GM21515 (cell line): ENCODE measurements at regions not wholly inside any gene's neighbourhood (a gene's known extent, or its start where the extent isn't known, plus 50 kb on each side); places are given as distances from the start of the nearest gene placed in this dataset.
"Not testable (repeated sequence)": the region's sequence is repeated elsewhere in the genome, so short reads cannot be mapped to it uniquely, and the experiment has no call there.

Experiments used
- ATAC-seq: cut with Tn5 transposase; IDR thresholded peaks from one replicate; pipeline ENCODE4 v1.9.1; 2021; ENCODE audit not compliant: unreplicated experiment

DNA sequence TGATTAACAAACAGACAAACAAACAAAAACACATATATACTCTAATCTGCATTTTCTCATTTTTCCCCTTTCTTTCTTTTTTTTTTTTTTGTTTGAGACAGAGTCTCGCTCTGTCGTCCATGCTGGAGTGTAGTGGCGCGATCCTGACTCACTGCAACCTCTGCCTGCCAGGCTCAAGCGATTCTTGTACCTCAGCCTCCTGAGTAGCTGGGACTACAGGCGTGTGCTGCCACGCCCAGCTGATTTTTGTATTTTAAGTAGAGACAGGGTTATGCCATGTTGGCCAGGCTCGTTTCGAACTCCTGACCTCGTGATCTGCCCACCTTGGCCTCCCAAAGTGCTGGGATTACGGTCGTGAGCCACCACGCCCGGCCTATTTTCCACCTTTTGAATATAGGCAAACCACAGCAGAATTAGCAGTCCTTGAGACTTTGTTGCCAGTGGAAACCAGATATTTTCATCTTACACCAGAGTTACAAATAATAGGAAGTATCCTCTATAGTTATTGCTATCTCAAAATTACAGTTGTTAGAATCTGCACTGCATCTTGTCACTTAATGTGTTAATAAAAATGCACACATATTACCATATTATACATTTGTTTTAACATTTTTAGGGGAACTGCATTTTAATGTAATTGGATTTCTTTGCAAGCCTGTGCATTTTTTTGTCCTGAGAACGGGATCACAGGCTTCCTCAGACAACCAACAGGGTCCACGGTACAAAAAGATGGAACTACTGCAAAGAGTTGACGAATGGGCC lies 208.2 kb upstream of the ZNF217 start:
- no peak for ATAC-seq

DNA sequence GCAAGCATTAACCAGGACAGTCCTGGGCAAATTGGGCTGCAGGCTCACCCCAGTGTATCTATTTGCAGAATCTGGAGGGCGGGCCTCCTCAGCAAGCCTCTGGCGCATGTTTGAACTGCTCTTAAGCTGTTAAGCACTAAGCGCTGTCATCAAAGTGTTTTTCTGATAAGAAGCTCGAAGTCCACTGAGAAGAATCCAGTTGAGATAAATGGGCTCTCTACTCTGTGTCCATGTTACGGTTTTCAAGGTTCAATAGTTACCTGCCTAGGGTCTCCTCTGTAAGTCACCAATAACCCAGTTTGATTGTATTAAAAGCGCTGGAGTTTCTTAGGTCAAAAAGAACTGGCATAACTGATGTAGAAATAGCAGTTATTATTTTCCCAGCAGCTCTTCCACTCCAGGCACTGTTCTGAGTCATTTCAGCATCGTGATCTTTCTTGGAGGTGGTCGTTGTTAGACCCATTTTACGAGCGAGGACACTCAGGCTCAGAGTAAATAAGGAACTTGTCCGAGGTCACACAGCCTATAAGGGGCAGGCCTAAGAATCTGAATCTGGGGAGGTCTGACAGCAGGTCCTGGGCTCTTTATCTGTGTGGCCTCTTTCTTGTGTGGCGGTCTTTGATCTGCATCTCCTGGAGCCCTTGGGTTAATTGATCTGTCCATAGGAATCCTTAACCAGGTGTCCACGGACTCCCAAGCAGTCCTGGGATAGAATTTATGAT lies 207.4 kb upstream of the ZNF217 start:
- no peak for ATAC-seq

DNA sequence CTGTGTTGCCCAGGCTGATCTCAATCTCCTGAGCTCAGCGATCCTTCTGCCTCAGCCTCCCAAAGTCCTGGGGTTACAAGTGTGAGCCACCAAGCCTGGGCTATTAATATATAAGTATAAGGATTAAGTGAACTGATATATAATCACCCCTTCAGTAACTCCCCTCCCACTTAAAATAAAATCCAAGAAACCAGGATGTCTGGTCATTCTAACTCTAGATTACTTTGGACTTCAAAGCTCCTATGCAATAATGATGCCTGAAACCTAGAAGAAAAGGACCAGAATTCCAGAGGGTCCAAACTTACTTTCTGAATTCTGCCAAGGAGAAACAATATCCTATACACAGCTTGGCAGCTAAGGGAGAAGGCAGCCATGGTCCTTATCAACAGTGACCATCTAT lies 206.8 kb upstream of the ZNF217 start:
- no peak for ATAC-seq

DNA sequence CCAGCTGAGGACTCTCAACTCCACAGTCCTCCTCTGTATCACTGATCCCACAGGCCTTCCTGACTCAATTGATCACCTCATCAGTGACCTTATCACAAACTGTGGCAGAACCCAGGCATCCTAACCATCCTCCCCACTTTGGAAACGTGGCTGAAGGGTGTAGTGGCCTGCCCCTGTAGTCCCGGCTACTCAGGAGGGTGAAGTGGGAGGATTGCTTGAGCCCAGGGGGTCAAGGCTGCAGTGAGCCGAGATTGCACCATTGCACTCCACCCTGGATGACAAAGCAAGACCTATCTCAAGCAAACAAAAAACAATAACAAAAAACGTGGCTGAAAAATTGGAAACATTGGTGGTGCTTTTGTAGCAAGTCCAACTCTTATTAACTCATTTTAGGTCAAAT lies 203.4 kb upstream of the ZNF217 start:
- no peak for ATAC-seq

DNA sequence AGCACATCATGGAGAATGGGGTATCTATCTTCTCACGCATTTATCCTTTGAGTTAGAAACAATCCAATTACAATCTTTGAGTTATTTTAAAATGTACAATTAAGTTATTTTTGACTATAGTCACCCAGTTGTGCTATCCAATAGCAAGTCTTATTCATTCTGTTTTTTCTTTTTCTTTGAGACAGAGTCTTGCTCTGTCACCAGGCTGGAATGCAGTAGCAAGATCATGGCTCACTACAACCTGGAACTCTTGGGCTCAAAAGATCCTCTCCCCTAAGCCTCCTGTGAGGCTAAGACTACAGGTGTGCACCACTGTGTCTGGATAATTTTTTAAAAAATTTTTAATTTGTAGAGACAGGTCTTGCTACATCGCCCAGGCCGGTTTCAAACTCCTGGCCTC lies 201.5 kb upstream of the ZNF217 start:
- ATAC-seq, result no peak

DNA sequence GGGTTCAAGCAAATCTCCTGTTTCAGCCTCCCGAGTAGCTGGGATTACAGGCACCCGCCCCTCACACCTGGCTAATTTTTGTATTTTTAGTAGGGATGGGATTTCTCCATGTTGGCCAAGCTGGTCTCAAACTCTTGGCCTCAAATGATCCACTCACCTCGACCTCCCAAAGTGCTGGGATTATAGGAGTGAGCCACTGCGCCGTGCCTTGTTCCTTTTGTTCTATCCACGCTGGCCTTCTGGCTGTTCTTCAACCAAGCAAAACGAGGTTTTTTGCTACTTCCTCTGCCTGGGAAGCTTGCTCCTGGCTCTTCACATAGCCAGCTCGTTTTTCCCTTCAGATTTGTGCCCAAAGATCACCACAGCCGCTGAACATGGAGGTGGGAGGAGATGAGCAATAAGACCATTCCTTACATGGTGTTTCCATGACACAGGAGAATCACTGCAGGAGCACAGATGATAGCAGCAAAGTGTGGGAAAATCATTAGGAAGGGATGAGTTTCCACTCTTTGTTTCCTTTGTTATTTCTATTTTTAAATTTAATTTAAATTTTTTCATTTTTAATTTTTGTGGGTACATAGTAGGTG lies 201.0 kb upstream of the ZNF217 start:
- ATAC-seq, result no peak

DNA sequence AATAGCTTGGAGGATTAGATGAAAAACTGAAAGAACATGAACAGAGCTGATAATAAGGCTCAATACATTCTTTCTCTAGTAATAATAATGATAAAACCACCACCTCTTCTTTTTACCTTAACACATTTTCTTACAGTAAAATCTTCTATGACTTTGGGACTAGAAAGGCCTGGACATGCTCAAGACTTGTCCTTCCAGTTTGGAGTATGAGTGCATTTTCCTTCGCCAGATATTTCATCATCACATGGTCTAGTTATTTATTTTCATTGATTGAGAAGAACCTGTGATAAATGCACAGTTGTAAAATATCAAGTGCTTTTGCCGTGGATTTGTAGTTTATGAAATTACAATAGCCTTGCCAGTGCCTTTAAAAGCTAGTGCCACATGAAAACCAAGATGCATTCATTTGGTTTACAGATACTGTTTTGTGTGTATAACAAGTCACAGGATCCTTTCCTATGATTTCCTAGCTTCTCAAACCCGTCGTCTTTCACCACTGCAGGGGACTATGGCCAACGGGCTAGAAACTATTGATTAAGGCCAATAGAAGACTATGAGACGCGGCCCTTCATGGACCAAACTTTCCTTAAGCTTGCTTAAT lies 200.2 kb upstream of the ZNF217 start:
- ATAC-seq, result no peak

DNA sequence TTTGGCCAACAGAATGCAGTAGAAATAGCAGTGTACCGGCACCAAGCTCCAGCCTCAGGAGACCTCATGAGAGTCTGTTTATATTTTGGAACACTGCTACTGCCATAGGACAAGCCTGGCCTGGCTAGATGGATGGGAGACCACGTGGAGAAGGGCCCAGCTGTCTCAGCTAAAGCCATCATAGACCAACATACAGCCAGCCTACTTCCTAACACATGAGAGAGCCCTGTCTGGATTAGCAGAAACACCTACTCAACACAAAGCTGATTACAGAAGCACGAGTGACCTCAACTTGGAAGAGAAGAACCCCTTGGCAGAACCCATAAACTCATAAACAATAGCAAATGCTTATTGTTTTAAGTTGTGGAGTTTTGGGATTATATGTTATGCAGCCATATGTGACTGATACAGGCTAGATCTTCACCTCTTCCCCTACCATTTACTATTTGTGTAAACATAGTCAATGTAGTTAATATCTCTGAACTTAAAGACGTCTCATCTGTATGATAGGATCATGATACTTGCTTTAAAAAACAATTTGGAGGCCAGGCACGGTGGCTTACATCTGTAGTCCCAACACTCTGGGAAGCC lies 199.4 kb upstream of the ZNF217 start:
- no peak for ATAC-seq

DNA sequence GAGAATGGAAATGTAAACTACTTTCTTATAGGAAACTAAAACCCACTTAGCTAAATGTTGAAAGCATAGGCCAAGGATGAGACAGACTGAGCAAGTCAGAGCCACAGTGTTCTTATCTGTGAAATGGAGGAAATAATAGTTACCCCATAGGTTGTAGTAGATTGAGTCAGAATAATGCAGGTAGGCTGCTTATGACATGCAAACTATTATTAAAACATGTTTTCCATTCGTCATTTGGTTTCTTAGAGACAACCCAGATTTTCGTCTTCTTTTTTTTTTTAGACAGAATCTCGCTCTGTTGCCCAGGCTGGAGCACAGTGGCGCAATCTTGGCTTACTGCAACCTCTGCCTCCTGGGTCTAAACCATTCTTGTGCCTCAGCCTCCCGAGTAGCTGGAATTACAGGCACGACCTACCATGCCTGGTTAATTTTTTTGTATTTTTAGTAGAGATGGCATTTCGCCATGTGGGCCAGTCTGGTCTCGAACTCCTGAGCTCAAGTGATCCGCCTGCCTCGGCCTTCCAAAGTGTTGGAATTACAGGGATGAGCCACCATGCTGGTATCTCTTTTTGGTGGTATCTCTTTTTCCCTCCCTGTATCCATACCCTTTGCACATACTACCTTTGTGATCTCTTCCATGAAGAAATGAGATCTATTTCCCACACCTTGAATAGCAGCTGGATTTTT lies 196.5 kb upstream of the ZNF217 start:
- no peak for ATAC-seq

DNA sequence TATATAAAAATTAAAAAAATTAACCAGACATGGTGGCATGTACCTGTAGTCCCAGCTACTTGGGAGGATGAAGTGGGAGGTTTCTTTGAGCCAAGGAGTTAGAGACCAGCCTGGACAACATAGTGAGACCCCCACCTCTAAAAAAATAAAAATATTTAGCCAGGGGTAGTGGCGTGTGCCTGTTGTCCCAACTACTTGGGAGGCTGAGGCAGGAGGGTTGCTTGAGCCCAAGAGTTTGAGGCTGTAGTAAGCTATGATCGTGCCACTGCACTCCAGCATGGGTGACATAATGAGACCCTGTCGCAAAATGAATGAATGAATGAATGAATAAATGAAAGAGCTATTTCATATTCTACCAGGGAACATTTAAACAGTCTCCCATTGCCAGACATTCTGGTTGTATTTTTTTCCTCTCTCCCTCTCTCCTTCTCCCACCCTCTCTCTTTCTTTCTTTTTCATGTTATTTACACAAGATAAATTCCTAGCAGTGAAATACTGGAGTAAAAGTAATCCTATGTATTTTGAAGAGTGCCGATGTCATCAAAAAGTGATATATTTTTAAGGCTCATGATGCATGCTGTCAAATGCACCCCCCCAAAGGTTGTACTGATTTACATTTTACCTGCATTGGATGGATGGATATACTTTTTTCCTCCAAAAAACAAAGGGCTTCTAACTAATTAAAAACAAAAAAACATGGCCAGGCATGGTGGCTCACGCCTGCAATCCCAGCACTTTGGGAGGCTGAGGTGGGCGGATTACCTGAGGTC lies 194.8 kb upstream of the ZNF217 start:
- ATAC-seq, result no peak

DNA sequence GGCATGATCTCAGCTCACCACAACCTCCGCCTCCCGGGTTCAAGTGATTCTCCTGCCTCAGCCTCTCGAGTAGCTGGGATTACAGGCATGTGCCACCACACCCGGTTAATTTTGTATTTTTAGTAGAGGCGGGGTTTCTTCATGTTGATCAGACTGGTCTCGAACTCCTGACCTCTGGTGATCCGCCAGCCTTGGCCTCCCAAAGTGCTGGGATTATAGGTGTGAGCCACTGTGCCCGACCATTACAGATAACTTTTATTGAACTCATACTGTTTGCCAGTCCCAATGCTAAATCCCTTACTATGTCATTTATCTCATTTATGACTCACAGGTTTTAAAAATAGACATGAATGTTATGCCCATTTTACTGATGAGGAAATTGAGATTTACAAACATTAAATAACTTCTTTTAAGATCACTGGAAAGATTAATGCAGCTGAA lies 193.9 kb upstream of the ZNF217 start:
- not testable (repeated sequence) for ATAC-seq

DNA sequence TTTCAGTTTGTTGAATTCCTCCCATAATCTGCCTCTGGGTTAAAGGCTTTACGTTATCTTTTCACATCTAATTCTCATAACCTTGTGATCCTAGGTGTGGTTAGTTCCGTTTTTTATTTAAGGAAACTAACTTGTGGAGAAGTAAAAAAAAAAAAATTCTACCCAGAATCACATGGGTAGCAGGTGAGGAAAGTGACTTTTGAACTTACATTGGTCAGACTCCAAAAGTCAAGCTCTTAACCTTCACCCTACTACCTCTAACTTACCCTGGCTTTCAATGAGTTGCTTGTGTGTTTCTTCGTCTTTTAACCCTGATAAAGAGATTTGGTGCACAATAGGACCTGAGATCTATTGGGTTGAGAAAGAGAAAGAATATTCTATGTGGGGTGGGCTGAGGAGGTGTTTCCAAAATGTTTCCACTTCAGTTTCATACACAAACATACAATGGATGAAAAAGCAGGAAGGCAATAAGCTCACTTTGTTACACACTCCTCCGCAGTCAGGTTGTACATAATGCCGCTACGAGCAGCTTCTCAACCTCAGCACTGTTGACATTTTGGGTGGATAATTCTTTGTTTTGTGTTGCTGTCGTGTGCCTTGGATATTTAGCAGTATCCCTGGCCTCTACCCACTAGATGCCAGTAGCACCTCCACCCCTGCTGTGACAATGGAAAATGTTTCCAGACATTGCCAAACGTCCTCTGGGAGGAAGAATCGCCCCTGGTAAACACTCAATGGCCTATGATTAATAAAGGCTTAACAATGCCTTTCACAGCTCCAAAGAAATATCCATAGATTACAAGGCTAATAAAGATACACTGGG lies 193.0 kb upstream of the ZNF217 start:
- no peak for ATAC-seq

DNA sequence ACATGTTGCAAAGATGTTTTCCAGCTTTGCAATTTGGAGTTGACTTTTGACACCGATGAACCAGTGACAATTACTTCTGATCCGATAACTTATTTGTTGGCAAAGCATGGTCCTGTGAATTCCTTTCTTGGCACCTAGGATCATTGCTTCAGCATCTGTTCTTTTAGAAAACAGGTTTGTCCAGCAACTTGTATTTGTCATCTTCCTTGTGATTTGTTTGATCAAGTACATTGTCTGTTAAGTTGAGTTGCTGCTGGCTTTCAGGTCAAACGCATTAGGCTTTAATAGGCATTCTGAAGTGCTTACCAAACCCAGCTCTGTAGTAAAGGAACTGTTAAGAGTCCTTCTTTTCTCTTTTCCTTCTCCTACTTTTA lies 192.4 kb upstream of the ZNF217 start:
- ATAC-seq, result no peak

DNA sequence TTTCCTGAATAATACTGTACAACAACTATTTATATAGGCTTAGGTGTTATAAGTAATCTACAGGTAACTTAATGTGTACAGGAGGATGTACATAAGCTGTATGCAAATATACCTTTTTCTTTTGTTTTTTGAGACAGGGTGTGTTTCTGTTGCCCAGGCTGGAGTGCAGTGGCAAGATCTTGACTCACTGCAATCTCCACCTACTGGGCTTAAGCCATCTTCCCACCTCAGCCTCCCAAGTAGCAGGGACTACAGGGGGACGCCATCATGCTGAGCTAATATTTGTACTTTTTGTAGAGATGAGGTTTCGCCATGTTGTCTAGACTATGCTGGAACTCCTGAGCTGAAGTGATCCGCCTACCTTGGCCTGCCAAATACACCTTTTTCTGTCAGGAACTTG lies 191.7 kb upstream of the ZNF217 start:
- ATAC-seq, result no peak

DNA sequence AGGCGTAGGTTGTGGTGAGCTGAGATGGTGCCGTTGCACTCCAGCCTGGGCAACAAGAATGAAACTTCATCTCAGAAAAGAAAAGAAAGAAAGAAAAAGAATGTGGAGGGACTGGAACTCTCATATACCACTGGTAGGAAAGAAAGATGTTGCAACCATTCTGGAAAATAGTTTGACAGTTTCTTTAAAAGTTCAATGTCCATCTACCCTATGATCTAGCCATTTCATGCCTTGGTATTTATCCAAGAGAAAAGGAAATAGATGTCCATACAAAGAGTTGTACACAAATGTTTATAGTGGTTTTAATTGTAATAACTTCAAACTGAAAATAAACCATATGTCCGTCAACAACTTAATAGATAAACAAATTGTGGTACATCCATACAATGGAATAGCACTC lies 190.1 kb upstream of the ZNF217 start:
- no peak for ATAC-seq

DNA sequence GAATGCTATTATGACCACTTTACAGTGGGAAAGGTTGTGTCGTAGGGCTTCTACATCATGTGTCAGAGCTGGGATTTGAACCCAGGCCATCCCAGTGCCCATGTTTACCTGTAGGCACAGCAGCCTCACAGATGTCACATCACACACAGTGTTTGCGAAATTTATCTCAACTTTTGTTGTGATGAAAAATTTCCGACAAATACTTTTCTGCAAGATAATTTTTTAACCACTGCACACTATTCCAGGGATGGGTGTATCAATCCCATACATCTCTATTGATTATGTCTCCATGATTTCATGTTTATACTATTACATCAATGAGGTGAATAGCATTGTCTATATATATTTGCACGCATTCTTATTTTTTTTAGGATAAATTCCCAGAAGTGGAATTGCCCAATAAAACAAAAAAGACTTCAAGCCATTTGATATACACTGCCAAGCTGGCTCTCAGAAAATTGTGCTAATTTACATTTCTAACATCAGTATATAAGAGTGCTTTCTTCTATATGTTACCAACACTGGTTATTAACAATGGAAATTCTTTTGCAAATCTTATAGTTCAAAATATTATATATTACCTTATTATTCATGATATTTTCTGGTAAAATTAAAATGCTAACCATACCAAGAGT lies 189.1 kb upstream of the ZNF217 start:
- ATAC-seq, result no peak

DNA sequence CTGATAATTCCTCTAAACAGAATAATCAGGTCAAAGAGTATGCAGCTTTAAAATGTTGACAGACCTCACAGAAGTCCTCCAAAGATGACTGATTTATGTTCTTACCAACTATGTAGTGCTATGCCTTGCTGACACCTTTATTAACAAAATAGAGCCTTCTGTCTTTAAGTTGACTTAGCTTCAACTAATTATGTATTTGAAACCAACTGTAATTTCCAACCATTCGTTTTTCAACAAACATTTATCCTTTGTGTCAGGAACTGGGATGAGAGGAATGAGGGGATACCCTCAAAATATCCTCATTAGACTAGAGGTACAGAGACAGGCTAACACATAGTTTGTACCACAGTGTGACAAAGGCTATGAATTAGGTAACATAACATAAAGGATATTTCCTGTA lies 186.2 kb upstream of the ZNF217 start:
- no peak for ATAC-seq

DNA sequence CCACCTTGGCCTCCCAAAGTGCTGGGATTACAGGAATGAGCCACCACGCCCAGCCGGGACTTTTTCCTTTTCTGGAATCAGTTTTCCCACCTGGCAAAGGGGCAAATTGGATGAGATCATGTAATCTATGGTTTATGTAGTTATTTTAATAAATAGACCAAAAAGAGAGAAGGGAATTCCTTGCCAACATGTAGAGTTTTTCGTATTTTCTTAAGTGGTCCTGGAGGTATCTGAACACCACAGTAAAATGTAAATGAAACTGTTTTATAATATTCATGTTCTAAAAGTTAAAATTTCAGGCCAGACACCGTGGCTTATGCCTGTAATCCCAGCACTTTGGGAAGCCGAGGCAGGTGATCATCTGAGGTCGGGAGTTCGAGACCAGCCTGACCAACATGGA lies 185.1 kb upstream of the ZNF217 start:
- ATAC-seq, result no peak

DNA sequence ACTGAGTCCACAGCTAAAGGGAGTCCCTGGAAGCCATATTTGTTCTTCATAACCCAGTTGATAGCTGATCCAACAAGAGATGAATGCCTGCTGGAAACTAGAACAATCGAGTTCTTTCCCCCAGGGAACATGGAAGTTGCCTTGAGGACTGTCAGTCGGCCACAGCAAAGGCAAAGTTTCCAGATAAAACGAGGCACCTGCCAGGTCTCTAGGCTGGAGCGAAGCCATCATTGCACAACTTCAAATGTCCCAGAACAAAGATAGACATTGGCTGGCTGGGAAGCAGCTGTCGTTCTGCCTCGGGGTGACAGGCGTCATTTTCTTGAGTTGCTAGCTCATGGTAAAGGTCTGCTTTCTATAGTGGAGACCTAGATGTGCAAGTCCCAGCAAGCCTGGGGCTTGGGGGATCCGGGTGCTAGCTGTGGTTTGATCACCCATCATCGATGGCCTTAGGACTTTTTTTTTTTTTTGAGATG lies 184.4 kb upstream of the ZNF217 start:
- ATAC-seq, result no peak
